H9 (cell line): ENCODE measurements at regions not wholly inside any gene's neighbourhood (a gene's known extent, or its start where the extent isn't known, plus 50 kb on each side); places are given as distances from the start of the nearest gene placed in this dataset.

Source experiments
- DNase-seq: peaks from one replicate; pipeline ENCODE4 v3.0.0-alpha.2; 2017
- H2AFZ ChIP-seq: one replicate; pipeline ENCODE4 v1.6.1; 2013; ENCODE audit warnings: mild to moderate bottlenecking, low read length, control low read depth, moderate library complexity
- H2AK5ac ChIP-seq: 2 replicates; pipeline ENCODE4 v1.6.1; 2013; ENCODE audit warnings: low read length, control low read depth, mixed read lengths; ENCODE audit not compliant: insufficient read length
- H2BK120ac ChIP-seq: one replicate; pipeline ENCODE4 v1.6.1; 2013; ENCODE audit warnings: low read depth, mild to moderate bottlenecking, low read length, control low read depth, inconsistent platforms; ENCODE audit not compliant: poor library complexity, severe bottlenecking
- H2BK12ac ChIP-seq: 2 replicates; pipeline ENCODE4 v1.6.1; 2013; ENCODE audit warnings: low read length, control low read depth, mixed read lengths, low read depth; ENCODE audit not compliant: insufficient read length
- H2BK15ac ChIP-seq: 2 replicates; pipeline ENCODE4 v1.6.1; 2013; ENCODE audit warnings: low read depth, low read length, control low read depth
- H2BK20ac ChIP-seq: one replicate; pipeline ENCODE4 v1.6.1; 2013; ENCODE audit warnings: low read depth, mild to moderate bottlenecking, low read length, control low read depth, inconsistent platforms; ENCODE audit not compliant: poor library complexity, severe bottlenecking
- H2BK5ac ChIP-seq: 2 replicates; pipeline ENCODE4 v1.6.1; 2013; ENCODE audit warnings: low read length, control low read depth, mixed read lengths; ENCODE audit not compliant: insufficient read length
- H3K14ac ChIP-seq: 2 replicates; pipeline ENCODE4 v1.6.1; 2013; ENCODE audit warnings: low read length, control low read depth; ENCODE audit not compliant: insufficient read depth
- H3K18ac ChIP-seq: 2 replicates; pipeline ENCODE4 v1.6.1; 2013; ENCODE audit warnings: low read depth, mild to moderate bottlenecking, mixed read lengths, low read length, control low read depth; ENCODE audit not compliant: insufficient read length
- H3K23ac ChIP-seq: 2 replicates; pipeline ENCODE4 v1.6.1; 2013; ENCODE audit warnings: low read length, control low read depth, mixed read lengths, low read depth; ENCODE audit not compliant: insufficient read length
- H3K23me2 ChIP-seq: 2 replicates; pipeline ENCODE4 v1.6.1; 2013; ENCODE audit warnings: low read depth, mild to moderate bottlenecking, mixed read lengths, low read length, control low read depth; ENCODE audit not compliant: insufficient read length, poor library complexity, severe bottlenecking
- H3K27ac ChIP-seq: 2 replicates; pipeline ENCODE4 v1.5.1; 2013; ENCODE audit warnings: low read length, control low read depth, mixed read lengths, low read depth; ENCODE audit not compliant: insufficient read length
- H3K27me3 ChIP-seq: 2 replicates; pipeline ENCODE4 v1.6.1; 2013; ENCODE audit warnings: low read length, control low read depth, inconsistent platforms; ENCODE audit not compliant: insufficient read depth
- H3K4ac ChIP-seq: 2 replicates; pipeline ENCODE4 v1.6.1; 2013; ENCODE audit warnings: low read depth, mild to moderate bottlenecking, control low read depth, inconsistent platforms, low read length, moderate library complexity
- H3K4me1 ChIP-seq: 2 replicates; pipeline ENCODE4 v1.6.1; 2013; ENCODE audit warnings: low read length, control low read depth, inconsistent platforms; ENCODE audit not compliant: insufficient read depth
- H3K4me2 ChIP-seq: 2 replicates; pipeline ENCODE4 v1.6.1; 2013; ENCODE audit warnings: low read length, control low read depth, mixed read lengths; ENCODE audit not compliant: insufficient read length, insufficient read depth
- H3K56ac ChIP-seq: 2 replicates; pipeline ENCODE4 v1.6.1; 2013; ENCODE audit warnings: low read depth, mild to moderate bottlenecking, mixed read lengths, low read length, control low read depth; ENCODE audit not compliant: insufficient read length
- H3K79me1 ChIP-seq: 2 replicates; pipeline ENCODE4 v1.6.1; 2013; ENCODE audit warnings: low read depth, mild to moderate bottlenecking, moderate library complexity, low read length, control low read depth, inconsistent platforms; ENCODE audit not compliant: insufficient read depth, poor library complexity, severe bottlenecking
- H3K79me2 ChIP-seq: 2 replicates; pipeline ENCODE4 v1.6.1; 2013; ENCODE audit warnings: low read length, control low read depth, inconsistent platforms; ENCODE audit not compliant: insufficient read depth
- H3K9ac ChIP-seq: 2 replicates; pipeline ENCODE4 v1.6.1; 2013; ENCODE audit warnings: low read length, control low read depth, mixed read lengths; ENCODE audit not compliant: insufficient read length; ENCODE audit errors: extremely low read depth
- H3K9me3 ChIP-seq: one replicate; pipeline ENCODE4 v1.6.1; 2013; ENCODE audit warnings: low read depth, low read length, inconsistent platforms; ENCODE audit not compliant: control insufficient read depth
- H3T11ph ChIP-seq: one replicate; pipeline ENCODE4 v1.6.1; 2013; ENCODE audit warnings: mild to moderate bottlenecking, low read length, control low read depth, inconsistent platforms
- H4K20me1 ChIP-seq: one replicate; pipeline ENCODE4 v1.6.1; 2013; ENCODE audit not compliant: control insufficient read depth, insufficient read length, insufficient read depth
- H4K5ac ChIP-seq: 2 replicates; pipeline ENCODE4 v1.6.1; 2013; ENCODE audit warnings: low read depth, mild to moderate bottlenecking, mixed read lengths, low read length, control low read depth; ENCODE audit not compliant: insufficient read length
- H4K8ac ChIP-seq: replicated peaks from 2 replicates; pipeline ENCODE4 v1.6.1; 2013; ENCODE audit warnings: low read length, control low read depth, mixed read lengths, low read depth; ENCODE audit not compliant: insufficient read length
- H4K91ac ChIP-seq: 2 replicates; pipeline ENCODE4 v1.6.1; 2013; ENCODE audit warnings: low read depth, mild to moderate bottlenecking, moderate library complexity, mixed read lengths, low read length, control low read depth; ENCODE audit not compliant: insufficient read length
- H3K27ac Mint-ChIP-seq, 3 experiments: 2 replicates in 2 of 3; 3 replicates in 1 of 3; pipeline ENCODE4 v1.8.0; 2020 to 2021; ENCODE audit warnings: mixed read lengths in 3 of 3, mild to moderate bottlenecking in 1 of 3, moderate library complexity in 1 of 3
- H3K27me3 Mint-ChIP-seq: 2 replicates; pipeline ENCODE4 v1.8.0; 2021; ENCODE audit warnings: low read depth, mild to moderate bottlenecking, moderate library complexity, mixed read lengths
- H3K36me3 Mint-ChIP-seq, 3 experiments: 2 replicates in 2 of 3; 3 replicates in 1 of 3; pipeline ENCODE4 v1.8.0; 2020 to 2021; ENCODE audit warnings: low read depth in 3 of 3, mixed read lengths in 3 of 3; ENCODE audit not compliant: insufficient read depth in 1 of 3
- H3K4me1 Mint-ChIP-seq, 2 experiments: 2 replicates each; pipeline ENCODE4 v1.8.0; 2020; ENCODE audit warnings: mixed read lengths in 2 of 2
- H3K4me3 Mint-ChIP-seq, 2 experiments: 2 replicates in 1 of 2; 3 replicates in 1 of 2; pipeline ENCODE4 v1.8.0; 2020 to 2021; ENCODE audit warnings: mild to moderate bottlenecking in 2 of 2, mixed read lengths in 2 of 2, moderate library complexity in 1 of 2
- H3K9me3 Mint-ChIP-seq, 2 experiments: 2 replicates in 1 of 2; 3 replicates in 1 of 2; pipeline ENCODE4 v1.8.0; 2020; ENCODE audit warnings: mild to moderate bottlenecking in 2 of 2, mixed read lengths in 2 of 2, moderate library complexity in 1 of 2
- WGBS: extraction: QIAGEN DNeasy Blood & Tissue Kit; methylation state at CpG from one replicate; pipeline ENCODE4 v1.1.7; 2013; ENCODE audit warnings: missing lambda C conversion rate, low lambda C conversion rate, mixed read lengths; ENCODE audit not compliant: insufficient read length; ENCODE audit errors: extremely low coverage; 5-methylcytosine and 5-hydroxymethylcytosine counted together
- TF ChIP-seq, protein P1 (sequence below): fragments of 200-600 bp; sonication (generic); conservative IDR thresholded peaks from 3 replicates; pipeline ENCODE4 v1.8.0; 2021; ENCODE audit warnings: antibody characterized with exemption, mild to moderate bottlenecking

DNA sequence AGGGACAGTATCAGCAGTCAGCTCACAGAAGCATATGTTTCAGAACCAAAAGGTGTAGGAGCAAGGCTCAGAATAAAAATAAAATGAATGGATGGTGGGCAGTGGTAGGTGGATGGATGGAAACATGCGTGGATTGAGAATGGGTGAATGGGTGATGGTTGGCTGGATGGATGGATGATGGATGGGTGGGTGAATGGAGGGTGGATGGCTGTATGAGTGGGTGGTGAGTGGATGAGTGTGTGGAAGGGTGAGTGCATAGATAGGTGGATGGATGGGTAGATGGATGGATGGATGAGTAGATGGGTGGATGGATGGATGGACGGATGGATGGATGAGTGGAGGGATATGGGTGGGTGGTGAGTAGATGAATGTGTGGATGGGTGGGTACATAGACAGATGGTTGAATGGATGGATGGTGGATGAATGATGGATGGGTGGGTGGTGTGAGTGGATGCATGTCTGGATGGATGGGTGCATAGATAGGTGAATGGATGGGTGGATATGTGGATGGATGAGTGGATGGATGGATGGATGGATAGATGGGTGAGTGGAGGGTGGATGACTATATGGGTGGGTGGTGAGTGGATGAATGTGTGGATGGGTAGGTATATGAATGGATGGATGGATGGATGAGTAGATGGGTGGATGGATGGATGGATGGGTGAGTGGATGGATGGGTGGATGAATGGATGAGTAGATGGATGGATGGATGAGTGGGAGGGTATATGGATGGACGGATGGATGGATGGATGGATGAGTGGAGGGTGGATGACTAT, 164.2 kb downstream of the C9orf50 start:
- Histone ChIP-seq H3K27ac (no peak overlapping the region), H2BK5ac (no peak overlapping the region), H2BK12ac (no peak overlapping the region), H3K4me1 (no peaks in the 10 kb centered on the region; the same call in 1 of the 2 replicates), H2BK15ac (no peak overlapping the region), H2BK20ac (no peak overlapping the region), H4K91ac (no peak overlapping the region), H3K18ac (no peak overlapping the region), H3K27me3 (no peaks in the 10 kb centered on the region; the same call in 1 of the 2 replicates), H3K23me2 (peaks cover 14% of the 10 kb centered on the region), H3K79me1 (no peaks in the 10 kb centered on the region), H3K14ac (no peak overlapping the region), H3K4ac (no peak overlapping the region), H2BK120ac (no peak overlapping the region), H4K20me1 (no peaks in the 10 kb centered on the region), H2AK5ac (no peak overlapping the region), H3K4me2 (no peak overlapping the region), H4K8ac (no peak overlapping the region), H4K5ac (no peak overlapping the region), H3K23ac (no peak overlapping the region), H3K79me2 (no peaks in the 10 kb centered on the region), H3K9me3 (no peaks in the 10 kb centered on the region), H3K56ac (no peak overlapping the region), H3K9ac (no peak overlapping the region), H2AFZ (no peak overlapping the region), H3T11ph (no peak overlapping the region)
- H3K27me3 Mint-ChIP-seq: peaks cover 51% of the 10 kb centered on the region
- H3K36me3 Mint-ChIP-seq: no peaks in the 10 kb centered on the region
- TF ChIP-seq, protein P1, sequence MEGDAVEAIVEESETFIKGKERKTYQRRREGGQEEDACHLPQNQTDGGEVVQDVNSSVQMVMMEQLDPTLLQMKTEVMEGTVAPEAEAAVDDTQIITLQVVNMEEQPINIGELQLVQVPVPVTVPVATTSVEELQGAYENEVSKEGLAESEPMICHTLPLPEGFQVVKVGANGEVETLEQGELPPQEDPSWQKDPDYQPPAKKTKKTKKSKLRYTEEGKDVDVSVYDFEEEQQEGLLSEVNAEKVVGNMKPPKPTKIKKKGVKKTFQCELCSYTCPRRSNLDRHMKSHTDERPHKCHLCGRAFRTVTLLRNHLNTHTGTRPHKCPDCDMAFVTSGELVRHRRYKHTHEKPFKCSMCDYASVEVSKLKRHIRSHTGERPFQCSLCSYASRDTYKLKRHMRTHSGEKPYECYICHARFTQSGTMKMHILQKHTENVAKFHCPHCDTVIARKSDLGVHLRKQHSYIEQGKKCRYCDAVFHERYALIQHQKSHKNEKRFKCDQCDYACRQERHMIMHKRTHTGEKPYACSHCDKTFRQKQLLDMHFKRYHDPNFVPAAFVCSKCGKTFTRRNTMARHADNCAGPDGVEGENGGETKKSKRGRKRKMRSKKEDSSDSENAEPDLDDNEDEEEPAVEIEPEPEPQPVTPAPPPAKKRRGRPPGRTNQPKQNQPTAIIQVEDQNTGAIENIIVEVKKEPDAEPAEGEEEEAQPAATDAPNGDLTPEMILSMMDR: no peak
- no peak overlapping the region for H3K27ac Mint-ChIP-seq
- H3K4me1 Mint-ChIP-seq: peaks cover 28 to 35% of the 10 kb centered on the region in 2 experiments
- WGBS: 92% methylated on average over 2 of the region's 3 CpGs
- H3K4me3 Mint-ChIP-seq: no peak overlapping the region
- no peak for DNase-seq
- peaks cover 0 to 5% of the 10 kb centered on the region in 2 experiments; a peak in 3 of 5 replicates for H3K9me3 Mint-ChIP-seq
